IPS-18c (cell line): ENCODE measurements at regions not wholly inside any gene's neighbourhood (a gene's known extent, or its start where the extent isn't known, plus 50 kb on each side); places are given as distances from the start of the nearest gene placed in this dataset.
"Not testable (repeated sequence)": the region's sequence is repeated elsewhere in the genome, so short reads cannot be mapped to it uniquely, and the experiment has no call there.

Experiments used
- H3K4me3 ChIP-seq: 2 replicates; pipeline ENCODE4 v1.7.0; 2013; ENCODE audit warnings: low read depth, mild to moderate bottlenecking, low read length, moderate library complexity; ENCODE audit not compliant: insufficient read depth
- H3K9me3 ChIP-seq: one replicate; pipeline ENCODE4 v1.6.1; 2013; ENCODE audit warnings: mild to moderate bottlenecking, low read length, moderate library complexity; ENCODE audit not compliant: control insufficient read depth, insufficient read depth

GRCh38 chrX:37904833-37905232 lies 57.5 kb upstream of the DYNLT3 start:
- H3K4me3 ChIP-seq: no peak overlapping the region

GRCh38 chrX:37905436-37906147 lies 58.2 kb upstream of the DYNLT3 start:
- H3K4me3 ChIP-seq: peak overlapping the region; percentile 59

More at GRCh38 chrX:37904833-37905232, 57.5 kb upstream of the DYNLT3 start:
- no peaks in the 10 kb centered on the region for H3K9me3 ChIP-seq

GRCh38 chrX:37906357-37906756 lies 59.0 kb upstream of the DYNLT3 start:
- peak overlapping the region; percentile 59 for H3K4me3 ChIP-seq
- H3K9me3 ChIP-seq: no peaks in the 10 kb centered on the region

More at GRCh38 chrX:37905436-37906147, 58.2 kb upstream of the DYNLT3 start:
- H3K9me3 ChIP-seq: no peaks in the 10 kb centered on the region

- H3K4me3 ChIP-seq: no peak overlapping the region
- no peaks in the 10 kb centered on the region for H3K9me3 ChIP-seq
Observed at GRCh38 chrX:37910186-37910585, 62.8 kb upstream of the DYNLT3 start.

GRCh38 chrX:37912304-37912703 lies 64.9 kb upstream of the DYNLT3 start:
- H3K4me3 ChIP-seq: no peak overlapping the region
- no peaks in the 10 kb centered on the region for H3K9me3 ChIP-seq

GRCh38 chrX:37912777-37913176 lies 65.4 kb upstream of the DYNLT3 start:
- H3K9me3 ChIP-seq: no peaks in the 10 kb centered on the region

GRCh38 chrX:37918168-37918567 lies 70.8 kb upstream of the DYNLT3 start:
- Histone ChIP-seq H3K9me3 (no peaks in the 10 kb centered on the region), H3K4me3 (no peak overlapping the region)

More at GRCh38 chrX:37912777-37913176, 65.4 kb upstream of the DYNLT3 start:
- no peak overlapping the region for H3K4me3 ChIP-seq

- Histone ChIP-seq H3K9me3 (no peaks in the 10 kb centered on the region), H3K4me3 (no peak overlapping the region)
Observed at GRCh38 chrX:37918703-37919102, 71.3 kb upstream of the DYNLT3 start.

- Histone ChIP-seq H3K9me3 (no peaks in the 10 kb centered on the region), H3K4me3 (no peak overlapping the region)
Observed at GRCh38 chrX:37921758-37922157, 74.4 kb upstream of the DYNLT3 start.

- no peaks in the 10 kb centered on the region for H3K9me3 ChIP-seq
Observed at GRCh38 chrX:37922928-37923327, 75.6 kb upstream of the DYNLT3 start.

GRCh38 chrX:37925761-37926160 lies 78.4 kb upstream of the DYNLT3 start:
- not testable (repeated sequence) for H3K4me3 ChIP-seq, H3K9me3 ChIP-seq

More at GRCh38 chrX:37922928-37923327, 75.6 kb upstream of the DYNLT3 start:
- no peak overlapping the region for H3K4me3 ChIP-seq

- no peaks in the 10 kb centered on the region for H3K9me3 ChIP-seq
- no peak overlapping the region for H3K4me3 ChIP-seq
Observed at GRCh38 chrX:37926700-37927099, 79.3 kb upstream of the DYNLT3 start.

- no peak overlapping the region for H3K4me3 ChIP-seq
- no peaks in the 10 kb centered on the region for H3K9me3 ChIP-seq
Observed at GRCh38 chrX:37942170-37942569, 64.2 kb upstream of the SYTL5 start.

GRCh38 chrX:37943554-37944344 lies 62.6 kb upstream of the SYTL5 start:
- H3K9me3 ChIP-seq: no peaks in the 10 kb centered on the region
- H3K4me3 ChIP-seq: no peak overlapping the region

GRCh38 chrX:37946197-37946596 lies 60.2 kb upstream of the SYTL5 start:
- Histone ChIP-seq H3K9me3 (no peaks in the 10 kb centered on the region), H3K4me3 (no peak overlapping the region)

GRCh38 chrX:37955273-37955672 lies 51.1 kb upstream of the SYTL5 start:
- H3K9me3 ChIP-seq: no peaks in the 10 kb centered on the region

GRCh38 chrX:37956223-37956622 lies 50.1 kb upstream of the SYTL5 start:
- Histone ChIP-seq H3K4me3 (no peak overlapping the region), H3K9me3 (no peaks in the 10 kb centered on the region)

More at GRCh38 chrX:37955273-37955672, 51.1 kb upstream of the SYTL5 start:
- H3K4me3 ChIP-seq: no peak overlapping the region
